ENCODE measurements at regions not wholly inside any gene's neighbourhood (a gene's known extent, or its start where the extent isn't known, plus 50 kb on each side); places are given as distances from the start of the nearest gene placed in this dataset.
A peak's percentile ranks its signal among the peaks of the same experiment; 100 is the strongest.

DNA sequence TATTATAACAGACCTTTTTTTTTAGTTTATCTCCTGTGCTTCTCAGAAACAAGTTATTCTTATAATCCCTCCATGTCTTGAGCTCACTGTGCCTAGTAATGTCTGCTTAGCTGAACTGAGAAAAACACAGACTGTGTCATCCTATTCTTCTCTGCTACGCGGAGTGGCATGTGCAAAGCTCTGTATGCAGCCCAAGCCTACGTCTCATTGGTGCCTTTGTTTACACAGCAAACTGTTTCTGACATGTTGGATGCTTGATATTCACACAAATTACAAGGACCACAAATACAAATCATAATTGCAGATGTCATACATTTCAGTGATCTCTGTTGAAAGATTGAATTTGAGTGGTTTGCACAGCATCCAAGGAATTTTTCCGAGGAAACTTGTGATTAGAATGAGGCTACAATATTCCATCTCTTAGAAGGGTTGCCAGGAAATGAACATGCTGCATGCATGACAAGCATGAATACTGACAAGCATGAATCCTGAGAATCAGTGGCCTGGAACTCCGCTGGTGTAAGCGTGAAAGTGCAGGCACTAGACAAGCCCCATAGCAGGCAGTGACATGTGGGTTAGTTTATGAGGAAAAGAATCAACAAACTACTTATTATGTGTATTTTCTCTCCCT lies 128.4 kb upstream of the SGK1 start:
- no peaks in the 10 kb centered on the region for H3K9me3 ChIP-seq
- no peak for TF ChIP-seq CBX8 (IDR thresholded peaks at IDR 0.05)
- no peak for FAIRE-seq
- ChIA-PET POLR2A (no interaction called here), CTCF (no interaction called here)
- ATAC-seq: peak in 1 of 2 experiments; percentile 44; a peak in 1 of 6 replicates
- no peaks in the 10 kb centered on the region for H3K4me1 ChIP-seq
- WGBS (ENCODE audit: missing lambda C conversion rate): 80% methylated on average over 6 of the region's 6 CpGs
- H3K27ac ChIP-seq: no peak overlapping the region
- DNase-seq (ENCODE audit: low read depth in 1 of 2, low spot score in 1 of 2): no peak
- no peak overlapping the region for H3K4me3 ChIP-seq
- H3K4me2 ChIP-seq: no peak overlapping the region

DNA sequence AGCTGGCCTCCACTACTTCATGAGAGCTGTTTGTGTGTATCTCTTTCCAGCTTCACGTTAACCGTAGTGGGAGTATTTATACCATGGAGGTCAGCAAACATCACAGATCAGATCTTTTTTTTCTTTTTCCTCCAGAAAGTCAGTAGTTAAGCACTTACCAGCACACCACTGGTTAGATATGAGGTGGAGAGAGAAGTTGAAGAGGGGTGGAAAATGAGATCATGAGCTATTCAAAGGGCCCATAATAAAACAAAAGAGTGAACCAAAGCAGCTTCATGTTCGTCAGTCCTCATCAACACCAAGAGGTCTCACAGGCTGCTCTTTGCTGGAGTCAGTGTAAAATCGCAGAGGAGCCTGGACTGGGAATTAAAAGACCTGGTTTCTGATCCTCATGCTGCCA lies 125.1 kb upstream of the SGK1 start:
- CTCF ChIA-PET: no interaction called here
- Histone ChIP-seq H3K4me2 (no peak overlapping the region), H3K9me3 (no peaks in the 10 kb centered on the region), H3K27ac (peak overlapping the region in 1 of 2 experiments; percentile 16; a peak in 1 of 6 replicates), H3K4me1 (no peaks in the 10 kb centered on the region), H3K4me3 (no peak overlapping the region)
- DNase-seq (ENCODE audit: low read depth in 1 of 2, low spot score in 1 of 2) (no peak), FAIRE-seq (no peak), ATAC-seq (no peak)
- 75% methylated on average over 4 of the region's 4 CpGs for WGBS (ENCODE audit: missing lambda C conversion rate)
- POLR2A ChIA-PET: no interaction called here
- no peak for TF ChIP-seq BHLHE40 (IDR thresholded peaks at IDR 0.05; ENCODE audit: low read depth, low read length)
- TF ChIP-seq MYC (IDR thresholded peaks at IDR 0.05; ENCODE audit: borderline replicate concordance, low read length): no peak
- TF ChIP-seq, protein P1, sequence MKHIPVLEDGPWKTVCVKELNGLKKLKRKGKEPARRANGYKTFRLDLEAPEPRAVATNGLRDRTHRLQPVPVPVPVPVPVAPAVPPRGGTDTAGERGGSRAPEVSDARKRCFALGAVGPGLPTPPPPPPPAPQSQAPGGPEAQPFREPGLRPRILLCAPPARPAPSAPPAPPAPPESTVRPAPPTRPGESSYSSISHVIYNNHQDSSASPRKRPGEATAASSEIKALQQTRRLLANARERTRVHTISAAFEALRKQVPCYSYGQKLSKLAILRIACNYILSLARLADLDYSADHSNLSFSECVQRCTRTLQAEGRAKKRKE (CRISPR knock-in tag; IDR thresholded peaks at IDR 0.05; ENCODE audit: low read depth): no peak
- TF ChIP-seq SREBF2 (IDR thresholded peaks at IDR 0.05): no peak
- no peak for TF ChIP-seq CEBPB (IDR thresholded peaks at IDR 0.05)
- TF ChIP-seq CBX8 (IDR thresholded peaks at IDR 0.05): no peak
- no peak for TF ChIP-seq FOSB (CRISPR knock-in tag; IDR thresholded peaks at IDR 0.05)
- no peak for TF ChIP-seq JUNB (IDR thresholded peaks at IDR 0.05)
- no peak for TF ChIP-seq CHD2 (IDR thresholded peaks at IDR 0.05; ENCODE audit: low read length, partially characterized antibody)
- TF ChIP-seq, protein P2, sequence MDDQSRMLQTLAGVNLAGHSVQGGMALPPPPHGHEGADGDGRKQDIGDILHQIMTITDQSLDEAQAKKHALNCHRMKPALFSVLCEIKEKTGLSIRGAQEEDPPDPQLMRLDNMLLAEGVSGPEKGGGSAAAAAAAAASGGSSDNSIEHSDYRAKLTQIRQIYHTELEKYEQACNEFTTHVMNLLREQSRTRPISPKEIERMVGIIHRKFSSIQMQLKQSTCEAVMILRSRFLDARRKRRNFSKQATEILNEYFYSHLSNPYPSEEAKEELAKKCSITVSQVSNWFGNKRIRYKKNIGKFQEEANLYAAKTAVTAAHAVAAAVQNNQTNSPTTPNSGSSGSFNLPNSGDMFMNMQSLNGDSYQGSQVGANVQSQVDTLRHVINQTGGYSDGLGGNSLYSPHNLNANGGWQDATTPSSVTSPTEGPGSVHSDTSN (IDR thresholded peaks at IDR 0.05): no peak
- TF ChIP-seq, protein P3, sequence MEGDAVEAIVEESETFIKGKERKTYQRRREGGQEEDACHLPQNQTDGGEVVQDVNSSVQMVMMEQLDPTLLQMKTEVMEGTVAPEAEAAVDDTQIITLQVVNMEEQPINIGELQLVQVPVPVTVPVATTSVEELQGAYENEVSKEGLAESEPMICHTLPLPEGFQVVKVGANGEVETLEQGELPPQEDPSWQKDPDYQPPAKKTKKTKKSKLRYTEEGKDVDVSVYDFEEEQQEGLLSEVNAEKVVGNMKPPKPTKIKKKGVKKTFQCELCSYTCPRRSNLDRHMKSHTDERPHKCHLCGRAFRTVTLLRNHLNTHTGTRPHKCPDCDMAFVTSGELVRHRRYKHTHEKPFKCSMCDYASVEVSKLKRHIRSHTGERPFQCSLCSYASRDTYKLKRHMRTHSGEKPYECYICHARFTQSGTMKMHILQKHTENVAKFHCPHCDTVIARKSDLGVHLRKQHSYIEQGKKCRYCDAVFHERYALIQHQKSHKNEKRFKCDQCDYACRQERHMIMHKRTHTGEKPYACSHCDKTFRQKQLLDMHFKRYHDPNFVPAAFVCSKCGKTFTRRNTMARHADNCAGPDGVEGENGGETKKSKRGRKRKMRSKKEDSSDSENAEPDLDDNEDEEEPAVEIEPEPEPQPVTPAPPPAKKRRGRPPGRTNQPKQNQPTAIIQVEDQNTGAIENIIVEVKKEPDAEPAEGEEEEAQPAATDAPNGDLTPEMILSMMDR (IDR thresholded peaks at IDR 0.05): no peak
- TF ChIP-seq HOXA7 (CRISPR knock-in tag; IDR thresholded peaks at IDR 0.05): no peak

DNA sequence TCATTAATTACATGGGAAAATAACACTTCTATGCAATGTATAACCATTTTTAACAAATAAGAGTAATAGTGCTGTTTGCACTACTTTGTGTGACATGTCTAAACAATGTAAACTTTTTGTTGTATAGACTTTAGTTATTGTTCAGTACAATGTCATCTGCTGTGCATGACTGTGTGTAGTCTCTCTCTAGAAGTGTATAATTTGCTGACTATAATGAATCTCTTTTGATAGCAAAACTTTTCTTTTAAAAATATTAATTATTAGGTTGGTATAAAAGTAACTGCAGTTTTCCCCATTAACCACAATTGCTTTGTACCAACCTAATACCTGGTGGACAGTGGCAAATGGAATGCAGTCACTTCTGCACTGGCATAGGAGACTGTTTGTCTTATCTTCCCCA lies 124.2 kb upstream of the SGK1 start:
- Histone ChIP-seq H3K4me3 (no peak overlapping the region), H3K4me1 (peaks cover 9% of the 10 kb centered on the region; the same call in 2 of the 3 replicates), H3K27ac (no peak overlapping the region), H3K4me2 (no peak overlapping the region), H3K9me3 (no peaks in the 10 kb centered on the region)
- ChIA-PET CTCF (no interaction called here), POLR2A (no interaction called here)
- ATAC-seq (no peak), FAIRE-seq (no peak), DNase-seq (ENCODE audit: low read depth in 1 of 2, low spot score in 1 of 2) (no peak)
- TF ChIP-seq MAFK (IDR thresholded peaks at IDR 0.05; ENCODE audit: partially characterized antibody) (peak; percentile 2), NFE2L2 (conservative IDR thresholded peaks at IDR 0.05; ENCODE audit: low read length) (no peak), GATA3 (IDR thresholded peaks at IDR 0.05; ENCODE audit: borderline replicate concordance) (no peak)
- TF ChIP-seq, protein P4, sequence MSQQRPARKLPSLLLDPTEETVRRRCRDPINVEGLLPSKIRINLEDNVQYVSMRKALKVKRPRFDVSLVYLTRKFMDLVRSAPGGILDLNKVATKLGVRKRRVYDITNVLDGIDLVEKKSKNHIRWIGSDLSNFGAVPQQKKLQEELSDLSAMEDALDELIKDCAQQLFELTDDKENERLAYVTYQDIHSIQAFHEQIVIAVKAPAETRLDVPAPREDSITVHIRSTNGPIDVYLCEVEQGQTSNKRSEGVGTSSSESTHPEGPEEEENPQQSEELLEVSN (IDR thresholded peaks at IDR 0.05; ENCODE audit: borderline replicate concordance, low read depth): no peak

DNA sequence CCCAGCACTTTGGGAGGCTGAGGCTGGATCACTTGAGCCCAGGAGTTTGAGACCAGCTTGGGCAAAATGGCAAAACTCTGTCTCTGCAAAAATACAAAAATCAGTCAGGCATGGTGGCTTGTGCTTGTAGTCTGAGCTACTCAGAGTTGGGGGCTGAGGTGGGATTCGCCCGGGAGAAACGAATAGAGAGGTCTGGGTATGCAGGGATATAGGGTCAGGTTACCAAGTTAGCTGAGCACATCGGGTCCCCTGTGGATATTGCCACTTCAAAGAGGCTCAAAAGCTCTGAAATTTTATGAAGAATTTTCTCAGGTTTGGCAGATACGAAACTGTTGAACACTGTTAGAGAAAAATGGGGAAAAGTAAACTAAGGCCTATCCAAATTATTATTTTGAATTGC lies 120.9 kb upstream of the SGK1 start:
- ATAC-seq (no peak), FAIRE-seq (no peak), DNase-seq (ENCODE audit: low read depth in 1 of 2, low spot score in 1 of 2) (no peak)
- peak overlapping the region in 1 of 2 experiments; percentile 16; a peak in 2 of 6 replicates for H3K27ac ChIP-seq
- WGBS (ENCODE audit: missing lambda C conversion rate): 83% methylated on average over 5 of the region's 5 CpGs
- ChIA-PET CTCF (interaction anchor here (1.3 kb wide), 1 partner anchor 384 kb away, joined by 3 read pairs; no protein-coding TSS in a partner anchor), POLR2A (no interaction called here)
- H3K4me1 ChIP-seq: peaks cover 22% of the 10 kb centered on the region; the same call in 2 of the 3 replicates
- no peak overlapping the region for H3K4me3 ChIP-seq
- no peaks in the 10 kb centered on the region for H3K9me3 ChIP-seq
- TF ChIP-seq, protein P2 (IDR thresholded peaks at IDR 0.05): no peak
- no peak for TF ChIP-seq HOXA7 (CRISPR knock-in tag; IDR thresholded peaks at IDR 0.05)
- TF ChIP-seq, protein P5, sequence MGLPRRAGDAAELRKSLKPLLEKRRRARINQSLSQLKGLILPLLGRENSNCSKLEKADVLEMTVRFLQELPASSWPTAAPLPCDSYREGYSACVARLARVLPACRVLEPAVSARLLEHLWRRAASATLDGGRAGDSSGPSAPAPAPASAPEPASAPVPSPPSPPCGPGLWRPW (IDR thresholded peaks at IDR 0.05): no peak
- H3K4me2 ChIP-seq: no peak overlapping the region
